ENCODE measurements at regions not wholly inside any gene's neighbourhood (a gene's known extent, or its start where the extent isn't known, plus 50 kb on each side); places are given as distances from the start of the nearest gene placed in this dataset.

GRCh38 chr4:141578451-141578850 is 57.9 kb upstream of the IL15 start:
- Histone ChIP-seq H3K4me3 (no peak overlapping the region), H3K27me3 (no peaks in the 10 kb centered on the region), H3K9me2 (replicated peaks; ENCODE audit: insufficient read depth) (no peaks in the 10 kb centered on the region), H2AFZ (no peak overlapping the region), H3K9me3 (ENCODE audit: low read depth) (no peaks in the 10 kb centered on the region), H3K27ac (no peak overlapping the region), H3K4me1 (ENCODE audit: insufficient read depth) (no peaks in the 10 kb centered on the region), H3K36me3 (replicated peaks; ENCODE audit: insufficient read depth, low read depth) (no peaks in the 10 kb centered on the region), H4K20me1 (ENCODE audit: insufficient read depth, poor library complexity, severe bottlenecking) (no peaks in the 10 kb centered on the region), H3K4me2 (no peak overlapping the region), H3K79me2 (no peaks in the 10 kb centered on the region)
- DNase-seq (ENCODE audit: low spot score), result no peak
- TF ChIP-seq CTCF (IDR thresholded peaks at IDR 0.05; ENCODE audit: poor library complexity) (no peak), EZH2phosphoT487 (IDR thresholded peaks at IDR 0.05; ENCODE audit: low read depth, severe bottlenecking, unreplicated experiment) (no peak), EZH2 (IDR thresholded peaks at IDR 0.05; ENCODE audit: borderline replicate concordance) (no peak)

- Histone ChIP-seq H3K79me2 (no peaks in the 10 kb centered on the region), H3K36me3 (replicated peaks; ENCODE audit: insufficient read depth, low read depth) (no peaks in the 10 kb centered on the region), H3K4me1 (ENCODE audit: insufficient read depth) (no peaks in the 10 kb centered on the region), H4K20me1 (ENCODE audit: insufficient read depth, poor library complexity, severe bottlenecking) (no peaks in the 10 kb centered on the region), H3K9me2 (replicated peaks; ENCODE audit: insufficient read depth) (no peaks in the 10 kb centered on the region), H3K27ac (no peak overlapping the region), H3K27me3 (no peaks in the 10 kb centered on the region), H3K4me2 (no peak overlapping the region), H3K9me3 (ENCODE audit: low read depth) (no peaks in the 10 kb centered on the region), H3K4me3 (no peak overlapping the region), H2AFZ (no peak overlapping the region)
- DNase-seq (ENCODE audit: low spot score), result no peak
- TF ChIP-seq EZH2phosphoT487 (IDR thresholded peaks at IDR 0.05; ENCODE audit: low read depth, severe bottlenecking, unreplicated experiment), result no peak
- TF ChIP-seq EZH2 (IDR thresholded peaks at IDR 0.05; ENCODE audit: borderline replicate concordance), result no peak
- TF ChIP-seq CTCF (IDR thresholded peaks at IDR 0.05; ENCODE audit: poor library complexity), result no peak
These were observed 55.9 kb upstream of the IL15 start for GRCh38 chr4:141580523-141580922.
